Esophagus muscularis mucosa (tissue), 3 donors: ENCODE measurements at regions not wholly inside any gene's neighbourhood (a gene's known extent, or its start where the extent isn't known, plus 50 kb on each side); places are given as distances from the start of the nearest gene placed in this dataset.

ENCODE experiments used
- CTCF ChIP-seq, 3 experiments: fragments of 200-600 bp in 2 of 3; fragments of 450-650 bp in 1 of 3; sonication (generic) in 2 of 3; IDR thresholded peaks; one replicate each; pipeline ENCODE4 v1.5.1; 2017 to 2019; ENCODE audit warnings: antibody characterized with exemption in 3 of 3, mild to moderate bottlenecking in 2 of 3, moderate library complexity in 1 of 3
- POLR2A ChIP-seq: fragments of 450-650 bp; IDR thresholded peaks from one replicate; pipeline ENCODE4 v1.6.1; 2017; ENCODE audit warnings: antibody characterized with exemption, moderate library complexity, mild to moderate bottlenecking, low read depth
- POLR2AphosphoS5 ChIP-seq, 2 donors: sonication (generic); formaldehyde crosslinking; IDR thresholded peaks; one replicate each; pipeline ENCODE4 v1.6.1; 2017; ENCODE audit warnings: antibody characterized with exemption in 2 of 2

DNA sequence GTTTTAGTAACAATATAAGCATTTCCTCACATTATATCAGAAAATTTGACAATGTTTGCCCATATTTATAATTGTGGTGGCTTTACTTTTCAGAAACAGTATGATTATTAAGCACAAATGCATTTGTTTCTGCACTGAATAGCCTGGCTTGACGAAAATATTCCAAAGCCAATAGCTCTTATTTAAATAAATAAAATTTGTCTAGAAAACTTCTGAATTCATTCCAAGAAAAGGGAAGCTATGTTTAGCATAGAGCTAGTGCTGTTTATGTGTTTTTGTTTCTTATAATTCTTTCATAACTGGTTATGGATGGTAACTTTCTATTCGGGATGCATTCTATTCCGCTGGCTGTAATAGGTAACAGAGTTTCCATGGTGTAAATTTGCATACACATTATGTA is 268.6 kb downstream of the PTBP2 start:
- TF ChIP-seq POLR2A (no peak), CTCF (IDR thresholded peaks at IDR 0.05) (no peak), POLR2AphosphoS5 (IDR thresholded peaks at IDR 0.05) (no peak)
